Panc1 (cell line): ENCODE measurements at regions not wholly inside any gene's neighbourhood (a gene's known extent, or its start where the extent isn't known, plus 50 kb on each side); places are given as distances from the start of the nearest gene placed in this dataset.

Experiments used
- SIN3A ChIP-seq: IDR thresholded peaks from 2 replicates; pipeline ENCODE4 v1.6.1; 2012; ENCODE audit warnings: low read depth, mild to moderate bottlenecking, low read length, moderate library complexity, borderline replicate concordance; ENCODE audit not compliant: insufficient read depth
- TF ChIP-seq, protein P1 (sequence below), 2 experiments: IDR thresholded peaks; 2 replicates each; pipeline ENCODE4 v1.6.1; 2011 to 2012; ENCODE audit warnings: low read depth in 2 of 2, control low read depth in 1 of 2, low read length in 1 of 2, mild to moderate bottlenecking in 1 of 2, moderate library complexity in 1 of 2; ENCODE audit not compliant: insufficient read depth in 1 of 2
- TF ChIP-seq, protein P2 (sequence below): fragments of 450-650 bp; IDR thresholded peaks from 2 replicates; pipeline ENCODE4 v1.5.1; 2017; ENCODE audit warnings: mild to moderate bottlenecking

DNA sequence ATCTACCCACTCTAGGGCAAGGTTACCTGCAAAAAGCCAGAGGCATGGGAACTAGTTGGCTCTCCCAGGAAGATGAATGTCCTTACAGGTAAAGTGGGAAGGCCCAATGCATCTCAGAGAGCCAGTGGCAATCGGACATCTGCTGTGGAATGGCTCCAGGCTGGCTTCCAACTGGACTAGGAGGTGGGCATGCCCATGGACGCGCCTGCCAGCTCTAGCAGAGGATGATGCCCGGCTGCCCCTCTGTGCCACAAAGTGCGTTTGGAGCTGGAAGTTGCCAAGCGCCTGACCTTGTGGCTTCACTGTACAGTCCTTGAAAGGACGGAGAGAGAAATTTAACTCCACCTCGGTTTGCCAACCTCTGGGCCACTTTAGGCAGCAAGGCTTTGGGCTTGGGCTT is 84.4 kb downstream of the NR2F2 start:
- TF ChIP-seq, protein P1, sequence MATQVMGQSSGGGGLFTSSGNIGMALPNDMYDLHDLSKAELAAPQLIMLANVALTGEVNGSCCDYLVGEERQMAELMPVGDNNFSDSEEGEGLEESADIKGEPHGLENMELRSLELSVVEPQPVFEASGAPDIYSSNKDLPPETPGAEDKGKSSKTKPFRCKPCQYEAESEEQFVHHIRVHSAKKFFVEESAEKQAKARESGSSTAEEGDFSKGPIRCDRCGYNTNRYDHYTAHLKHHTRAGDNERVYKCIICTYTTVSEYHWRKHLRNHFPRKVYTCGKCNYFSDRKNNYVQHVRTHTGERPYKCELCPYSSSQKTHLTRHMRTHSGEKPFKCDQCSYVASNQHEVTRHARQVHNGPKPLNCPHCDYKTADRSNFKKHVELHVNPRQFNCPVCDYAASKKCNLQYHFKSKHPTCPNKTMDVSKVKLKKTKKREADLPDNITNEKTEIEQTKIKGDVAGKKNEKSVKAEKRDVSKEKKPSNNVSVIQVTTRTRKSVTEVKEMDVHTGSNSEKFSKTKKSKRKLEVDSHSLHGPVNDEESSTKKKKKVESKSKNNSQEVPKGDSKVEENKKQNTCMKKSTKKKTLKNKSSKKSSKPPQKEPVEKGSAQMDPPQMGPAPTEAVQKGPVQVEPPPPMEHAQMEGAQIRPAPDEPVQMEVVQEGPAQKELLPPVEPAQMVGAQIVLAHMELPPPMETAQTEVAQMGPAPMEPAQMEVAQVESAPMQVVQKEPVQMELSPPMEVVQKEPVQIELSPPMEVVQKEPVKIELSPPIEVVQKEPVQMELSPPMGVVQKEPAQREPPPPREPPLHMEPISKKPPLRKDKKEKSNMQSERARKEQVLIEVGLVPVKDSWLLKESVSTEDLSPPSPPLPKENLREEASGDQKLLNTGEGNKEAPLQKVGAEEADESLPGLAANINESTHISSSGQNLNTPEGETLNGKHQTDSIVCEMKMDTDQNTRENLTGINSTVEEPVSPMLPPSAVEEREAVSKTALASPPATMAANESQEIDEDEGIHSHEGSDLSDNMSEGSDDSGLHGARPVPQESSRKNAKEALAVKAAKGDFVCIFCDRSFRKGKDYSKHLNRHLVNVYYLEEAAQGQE (IDR thresholded peaks at IDR 0.05; ENCODE audit: insufficient read depth in 1 of 2, low read depth in 2 of 2, low read length in 1 of 2) = no peak
- no peak for TF ChIP-seq SIN3A
- TF ChIP-seq, protein P2, sequence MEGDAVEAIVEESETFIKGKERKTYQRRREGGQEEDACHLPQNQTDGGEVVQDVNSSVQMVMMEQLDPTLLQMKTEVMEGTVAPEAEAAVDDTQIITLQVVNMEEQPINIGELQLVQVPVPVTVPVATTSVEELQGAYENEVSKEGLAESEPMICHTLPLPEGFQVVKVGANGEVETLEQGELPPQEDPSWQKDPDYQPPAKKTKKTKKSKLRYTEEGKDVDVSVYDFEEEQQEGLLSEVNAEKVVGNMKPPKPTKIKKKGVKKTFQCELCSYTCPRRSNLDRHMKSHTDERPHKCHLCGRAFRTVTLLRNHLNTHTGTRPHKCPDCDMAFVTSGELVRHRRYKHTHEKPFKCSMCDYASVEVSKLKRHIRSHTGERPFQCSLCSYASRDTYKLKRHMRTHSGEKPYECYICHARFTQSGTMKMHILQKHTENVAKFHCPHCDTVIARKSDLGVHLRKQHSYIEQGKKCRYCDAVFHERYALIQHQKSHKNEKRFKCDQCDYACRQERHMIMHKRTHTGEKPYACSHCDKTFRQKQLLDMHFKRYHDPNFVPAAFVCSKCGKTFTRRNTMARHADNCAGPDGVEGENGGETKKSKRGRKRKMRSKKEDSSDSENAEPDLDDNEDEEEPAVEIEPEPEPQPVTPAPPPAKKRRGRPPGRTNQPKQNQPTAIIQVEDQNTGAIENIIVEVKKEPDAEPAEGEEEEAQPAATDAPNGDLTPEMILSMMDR = no peak
